ENCODE measurements at regions not wholly inside any gene's neighbourhood (a gene's known extent, or its start where the extent isn't known, plus 50 kb on each side); places are given as distances from the start of the nearest gene placed in this dataset.
A peak's percentile ranks its signal among the peaks of the same experiment; 100 is the strongest.

DNA sequence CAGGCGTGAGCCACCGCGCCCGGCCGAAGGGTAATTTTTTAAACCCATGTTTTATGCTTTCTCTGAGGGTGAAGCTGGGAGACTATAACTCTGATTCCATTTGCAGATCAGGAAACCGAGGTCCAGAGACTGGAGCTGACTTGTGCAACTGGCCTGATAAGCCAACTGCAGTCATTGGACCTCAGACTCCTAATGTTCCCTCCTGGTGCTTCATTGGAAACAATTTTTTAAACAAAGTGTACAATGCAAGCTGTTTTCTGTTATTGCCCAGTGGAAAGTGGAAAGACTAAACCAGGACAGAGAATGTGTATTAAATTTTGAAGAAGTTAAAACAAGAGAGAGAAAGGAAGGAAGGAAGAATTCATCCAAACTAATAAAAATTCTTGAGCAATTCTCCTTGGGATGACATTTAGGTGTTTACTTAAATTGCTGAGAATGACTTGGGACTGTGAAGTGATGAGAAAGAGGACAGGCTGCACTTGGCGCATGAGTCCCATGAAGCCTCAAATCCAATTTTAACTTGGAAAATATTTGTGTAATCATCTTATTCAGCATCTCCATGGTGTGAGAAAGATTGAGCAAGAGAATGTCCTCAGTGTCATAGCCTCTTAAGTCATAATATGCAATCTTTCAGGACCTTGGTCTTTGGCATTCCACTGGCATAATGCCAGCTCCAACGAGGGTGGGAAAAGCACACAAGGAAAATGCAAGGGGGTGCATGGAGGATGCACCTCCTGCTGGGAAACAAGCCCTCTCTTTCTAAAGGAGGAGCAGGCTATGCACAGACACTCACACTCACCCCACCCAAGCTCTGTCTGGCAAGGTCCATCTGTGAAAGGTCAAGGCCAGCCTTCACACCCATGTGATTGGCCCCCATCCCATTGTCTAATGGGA lies 342.0 kb downstream of the SIPA1L2 start:
- no peak for TF ChIP-seq CTCF (IDR thresholded peaks at IDR 0.05; ENCODE audit: insufficient read depth, low read depth, low read length)
- DNase-seq (ENCODE audit: low read depth) = no peak
- H3K4me3 ChIP-seq (ENCODE audit: low read depth, low read length) = no peak overlapping the region

- no peak for TF ChIP-seq CTCF (IDR thresholded peaks at IDR 0.05; ENCODE audit: insufficient read depth, low read depth, low read length)
- H3K4me3 ChIP-seq (ENCODE audit: low read depth, low read length) = no peak overlapping the region
- no peak for DNase-seq (ENCODE audit: low read depth)
These were observed 344.8 kb downstream of the SIPA1L2 start for GRCh38 chr1:232285138-232285537.

GRCh38 chr1:232283864-232284263 lies 346.1 kb downstream of the SIPA1L2 start:
- H3K4me3 ChIP-seq (ENCODE audit: low read depth, low read length) = no peak overlapping the region
- peak; percentile 35 for DNase-seq (ENCODE audit: low read depth)
- TF ChIP-seq CTCF (IDR thresholded peaks at IDR 0.05; ENCODE audit: insufficient read depth, low read depth, low read length) = no peak

DNA sequence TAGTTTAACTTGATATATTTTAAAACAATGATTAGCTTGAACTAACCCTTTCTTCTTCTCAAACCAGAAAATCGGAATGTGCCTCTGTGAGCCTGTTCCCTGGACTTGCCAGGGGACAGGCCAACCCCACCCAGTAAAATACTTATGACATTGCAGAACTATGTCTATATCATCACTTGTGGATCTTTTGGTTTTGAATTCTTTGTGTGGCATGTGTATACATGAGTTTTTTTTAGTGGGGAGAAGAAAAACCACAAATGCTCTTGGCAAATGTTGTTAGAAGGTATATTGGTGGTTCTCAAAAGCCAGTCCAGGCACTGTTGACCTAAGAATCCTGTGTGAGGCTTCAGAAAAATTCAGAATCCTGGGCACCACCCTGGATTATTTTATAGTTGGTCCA lies 347.4 kb downstream of the SIPA1L2 start:
- no peak for DNase-seq (ENCODE audit: low read depth)
- H3K4me3 ChIP-seq (ENCODE audit: low read depth, low read length) = no peak overlapping the region
- TF ChIP-seq CTCF (IDR thresholded peaks at IDR 0.05; ENCODE audit: insufficient read depth, low read depth, low read length) = no peak

- H3K4me3 ChIP-seq (ENCODE audit: low read depth, low read length) = no peak overlapping the region
- TF ChIP-seq CTCF (IDR thresholded peaks at IDR 0.05; ENCODE audit: insufficient read depth, low read depth, low read length) = no peak
- DNase-seq (ENCODE audit: low read depth) = no peak
These were observed 349.0 kb downstream of the SIPA1L2 start for GRCh38 chr1:232280910-232281309.

DNA sequence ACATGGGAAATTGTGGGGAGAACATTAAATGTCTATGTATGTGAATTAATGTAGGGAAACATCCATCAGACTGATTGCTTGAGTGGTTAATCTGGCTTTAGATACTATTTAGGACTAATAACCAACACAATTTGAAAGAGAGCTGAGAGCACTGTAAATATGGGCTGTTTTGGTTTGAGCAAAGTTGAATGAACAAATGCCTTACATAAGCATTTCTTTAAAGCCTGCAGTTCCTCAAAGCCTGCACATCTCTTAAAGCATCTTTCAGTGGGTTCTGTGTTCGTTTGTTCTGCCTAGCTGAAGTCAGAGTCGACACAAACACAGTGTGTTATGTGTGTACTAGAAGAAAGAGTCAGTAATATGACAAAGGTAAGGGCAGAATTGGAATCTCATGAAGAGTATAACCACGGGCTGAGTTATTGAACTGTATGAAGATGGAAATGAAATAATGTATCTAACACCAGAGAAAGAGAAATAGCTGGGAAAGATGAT lies 350.0 kb downstream of the SIPA1L2 start:
- no peak overlapping the region for H3K4me3 ChIP-seq (ENCODE audit: low read depth, low read length)
- no peak for DNase-seq (ENCODE audit: low read depth)
- TF ChIP-seq CTCF (IDR thresholded peaks at IDR 0.05; ENCODE audit: insufficient read depth, low read depth, low read length) = no peak
